ENCODE measurements at regions not wholly inside any gene's neighbourhood (a gene's known extent, or its start where the extent isn't known, plus 50 kb on each side); places are given as distances from the start of the nearest gene placed in this dataset.

- no peak for TF ChIP-seq CTCF (IDR thresholded peaks at IDR 0.05)
- TF ChIP-seq POLR2A (IDR thresholded peaks at IDR 0.05) = no peak
These were observed 180.0 kb upstream of the AHR start for GRCh38 chr7:17118412-17118811.

Data from breast epithelium (tissue), 3 donors.